Right atrium auricular region (tissue), 2 donors: ENCODE measurements at regions not wholly inside any gene's neighbourhood (a gene's known extent, or its start where the extent isn't known, plus 50 kb on each side); places are given as distances from the start of the nearest gene placed in this dataset.

Source experiments
- DNase-seq: peaks from one replicate; pipeline ENCODE4 v3.0.0-alpha.2; 2019; ENCODE audit warnings: low spot score
- H3K27ac ChIP-seq, 2 donors: fragments of 200-600 bp; sonication (generic); 1 replicate in 1 of 2; 2 replicates in 1 of 2; pipeline ENCODE4 v1.5.1; 2016 to 2019
- H3K27me3 ChIP-seq, 2 donors: fragments of 200-600 bp; sonication (generic); one replicate each; pipeline versions ENCODE4 v1.5.1 to v1.6.0; 2017 to 2019
- H3K36me3 ChIP-seq: fragments of 200-600 bp; sonication (generic); one replicate; pipeline ENCODE4 v1.5.1; 2016
- H3K4me1 ChIP-seq, 2 donors: fragments of 200-600 bp; sonication (generic); one replicate each; pipeline versions ENCODE4 v1.5.1 to v1.6.0; 2017 to 2019
- H3K4me3 ChIP-seq, 2 donors: fragments of 200-600 bp; sonication (generic); 1 replicate in 1 of 2; 2 replicates in 1 of 2; pipeline ENCODE4 v1.5.1; 2017 to 2019; ENCODE audit warnings: mild to moderate bottlenecking in 1 of 2, moderate library complexity in 1 of 2
- H3K9me3 ChIP-seq, 2 donors: fragments of 200-600 bp; sonication (generic); one replicate each; pipeline ENCODE4 v1.5.1; 2019
- CTCF ChIP-seq, 2 donors: fragments of 200-600 bp; sonication (generic); IDR thresholded peaks; one replicate each; pipeline ENCODE4 v1.5.1; 2019; ENCODE audit warnings: antibody characterized with exemption in 2 of 2

DNA sequence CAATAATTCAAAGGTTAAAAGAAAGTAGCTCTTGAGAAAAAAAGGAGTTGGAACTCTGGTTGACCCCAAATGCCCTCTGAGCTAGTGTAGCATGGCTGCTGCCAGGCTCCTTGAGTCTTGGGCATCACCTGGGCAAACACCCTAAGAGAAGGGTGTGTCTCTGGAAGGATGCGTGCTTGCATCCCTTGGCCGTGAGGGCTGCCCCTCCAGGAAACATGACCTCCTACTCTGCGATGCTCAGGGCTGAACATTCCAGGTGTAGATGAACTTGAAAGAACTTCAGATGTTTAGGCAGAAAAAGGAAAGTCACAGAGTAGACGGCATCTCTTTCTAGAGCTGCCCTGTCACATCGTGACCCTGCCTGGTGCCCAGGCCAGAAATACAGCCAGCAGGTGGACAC, 189.4 kb upstream of the TCERG1L start:
- no peaks in the 10 kb centered on the region for H3K27me3 ChIP-seq
- peaks cover 0 to 29% of the 10 kb centered on the region in 2 donors for H3K9me3 ChIP-seq
- H3K36me3 ChIP-seq: no peaks in the 10 kb centered on the region
- H3K4me1 ChIP-seq: no peaks in the 10 kb centered on the region
- no peak overlapping the region for H3K4me3 ChIP-seq
- no peak overlapping the region for H3K27ac ChIP-seq
- TF ChIP-seq CTCF (IDR thresholded peaks at IDR 0.05): no peak
- no peak for DNase-seq

DNA sequence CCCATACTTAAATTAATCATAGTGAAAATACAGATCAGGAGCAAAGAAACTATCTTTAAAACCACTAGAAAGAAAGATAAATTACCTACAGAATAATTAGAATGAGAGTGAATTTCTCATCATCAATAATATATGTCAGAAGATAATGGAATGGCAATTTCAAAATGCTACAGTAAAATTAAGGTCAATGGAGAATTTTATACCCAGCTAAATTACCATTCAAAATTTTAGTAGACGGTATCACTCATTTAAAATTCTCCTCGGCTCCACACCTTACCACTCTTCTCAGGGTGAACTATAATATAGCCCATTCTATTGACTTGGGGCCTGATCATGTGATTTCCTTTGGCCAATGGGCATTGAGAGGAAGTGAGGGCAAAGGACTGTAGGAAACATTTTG, 192.5 kb upstream of the TCERG1L start:
- no peak overlapping the region for H3K4me3 ChIP-seq
- TF ChIP-seq CTCF (IDR thresholded peaks at IDR 0.05): no peak

GRCh38 chr10:131511391-131511790, 199.9 kb upstream of the TCERG1L start:
- TF ChIP-seq CTCF (IDR thresholded peaks at IDR 0.05): no peak
- no peak for DNase-seq
- H3K27me3 ChIP-seq: no peaks in the 10 kb centered on the region
- H3K9me3 ChIP-seq: peaks cover 0 to 15% of the 10 kb centered on the region in 2 donors
- H3K36me3 ChIP-seq: no peaks in the 10 kb centered on the region
- H3K4me3 ChIP-seq: no peak overlapping the region
- H3K4me1 ChIP-seq: no peaks in the 10 kb centered on the region
- no peak overlapping the region for H3K27ac ChIP-seq

More for the DNA sequence above, 192.5 kb upstream of the TCERG1L start:
- Histone ChIP-seq H3K9me3 (peaks cover 0 to 29% of the 10 kb centered on the region in 2 donors), H3K36me3 (no peaks in the 10 kb centered on the region), H3K4me1 (no peaks in the 10 kb centered on the region), H3K27ac (no peak overlapping the region), H3K27me3 (no peaks in the 10 kb centered on the region)
- no peak for DNase-seq

DNA sequence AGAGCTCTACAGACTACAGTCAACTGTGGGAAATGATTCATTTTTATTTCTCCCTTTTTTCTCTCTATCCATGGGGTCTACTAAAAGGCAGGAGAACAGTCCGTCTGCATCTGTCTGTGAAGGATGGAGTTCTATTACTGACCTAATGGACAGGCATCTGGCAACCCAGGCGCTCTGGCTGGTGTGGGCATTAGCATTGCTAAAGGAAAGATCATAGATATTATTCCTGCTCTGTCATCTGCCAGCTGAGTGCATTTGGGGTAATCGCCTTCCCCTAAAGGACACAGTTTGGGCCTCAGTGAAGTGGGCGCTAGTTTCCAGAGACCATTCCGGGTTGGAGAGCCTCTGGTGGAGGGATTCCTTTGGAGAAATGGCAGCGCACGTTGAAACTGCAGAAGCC, 201.3 kb upstream of the TCERG1L start:
- no peak for TF ChIP-seq CTCF (IDR thresholded peaks at IDR 0.05)
- Histone ChIP-seq H3K27ac (no peak overlapping the region), H3K4me3 (no peak overlapping the region), H3K9me3 (peaks cover 0 to 15% of the 10 kb centered on the region in 2 donors), H3K27me3 (no peaks in the 10 kb centered on the region), H3K4me1 (no peaks in the 10 kb centered on the region), H3K36me3 (no peaks in the 10 kb centered on the region)
- no peak for DNase-seq

DNA sequence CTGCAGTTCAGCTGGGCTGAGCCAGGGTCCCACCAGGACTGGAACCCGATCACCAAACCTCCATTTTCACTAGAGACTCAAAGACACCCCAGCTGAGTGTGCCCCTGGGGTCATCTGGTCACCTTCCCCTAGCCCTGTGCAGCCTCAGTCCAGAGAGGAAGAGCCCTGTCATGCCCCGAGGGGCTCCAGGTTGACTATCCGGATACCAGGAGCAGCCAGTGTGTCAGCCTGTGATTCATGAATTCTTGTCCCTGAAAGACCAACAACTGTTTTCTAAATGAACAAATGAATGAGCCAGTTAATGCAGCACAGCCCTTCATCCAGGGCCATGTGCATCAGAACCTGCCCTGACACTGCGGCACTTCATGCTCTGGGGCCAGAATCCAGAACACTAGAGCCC, 201.9 kb upstream of the TCERG1L start:
- no peak overlapping the region for H3K27ac ChIP-seq
- no peak overlapping the region for H3K4me3 ChIP-seq
- H3K27me3 ChIP-seq: no peaks in the 10 kb centered on the region
- no peak for DNase-seq
- H3K36me3 ChIP-seq: no peaks in the 10 kb centered on the region
- peaks cover 0 to 15% of the 10 kb centered on the region in 2 donors for H3K9me3 ChIP-seq
- no peaks in the 10 kb centered on the region for H3K4me1 ChIP-seq
- TF ChIP-seq CTCF (IDR thresholded peaks at IDR 0.05): no peak

DNA sequence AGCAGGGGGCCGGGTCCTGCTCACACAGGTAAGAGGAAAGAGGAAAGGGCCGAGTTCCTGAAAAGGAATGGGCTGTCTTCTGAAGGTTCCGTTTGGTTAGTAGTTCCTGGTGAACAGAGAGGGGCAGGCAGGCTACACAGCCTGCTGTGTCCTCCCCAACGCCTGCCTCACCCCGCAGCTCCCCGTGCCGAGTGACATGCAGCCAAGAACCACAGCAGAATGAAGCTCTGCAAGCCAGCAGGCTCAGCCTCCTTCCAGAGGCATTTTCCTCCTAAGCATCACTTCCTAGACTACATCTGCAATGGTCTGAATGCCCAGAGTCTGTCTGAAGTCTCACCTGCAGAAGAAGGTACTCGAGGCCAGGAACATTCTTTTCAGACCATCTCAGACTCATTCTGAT, 202.4 kb upstream of the TCERG1L start:
- H3K9me3 ChIP-seq: peaks cover 0 to 15% of the 10 kb centered on the region in 2 donors
- DNase-seq: no peak

More for the DNA sequence above, 202.4 kb upstream of the TCERG1L start:
- H3K36me3 ChIP-seq: no peaks in the 10 kb centered on the region
- H3K4me3 ChIP-seq: no peak overlapping the region
- no peak for TF ChIP-seq CTCF (IDR thresholded peaks at IDR 0.05)
- no peaks in the 10 kb centered on the region for H3K4me1 ChIP-seq
- no peaks in the 10 kb centered on the region for H3K27me3 ChIP-seq
- no peak overlapping the region for H3K27ac ChIP-seq
